ENCODE measurements at regions not wholly inside any gene's neighbourhood (a gene's known extent, or its start where the extent isn't known, plus 50 kb on each side); places are given as distances from the start of the nearest gene placed in this dataset.

DNA sequence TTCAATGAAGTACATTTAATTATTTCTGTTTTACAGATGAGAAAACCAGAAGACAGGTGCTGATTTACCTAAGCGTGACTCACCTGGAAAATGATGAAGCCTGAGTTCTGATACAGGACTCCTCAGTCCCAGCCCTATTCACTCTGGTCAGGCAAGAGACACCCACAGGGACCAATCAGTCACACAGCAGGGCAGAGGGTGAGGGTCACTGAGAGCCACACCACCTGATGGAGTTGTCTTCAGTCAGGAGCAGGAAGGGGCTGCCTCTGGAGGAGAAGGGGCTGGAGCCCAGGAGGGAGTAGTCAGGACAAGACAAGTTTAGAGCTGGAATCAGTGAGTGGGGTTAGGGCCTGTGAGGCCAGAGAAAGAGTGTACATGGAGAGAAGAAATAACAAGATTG is 251.2 kb upstream of the MOCS1 start (continued):
- no peak for TF ChIP-seq PRMT3 (CRISPR knock-in tag; IDR thresholded peaks at IDR 0.05; ENCODE audit: borderline replicate concordance, low read depth)
- no peak for TF ChIP-seq ZNF274 (CRISPR knock-in tag; IDR thresholded peaks at IDR 0.05)
- no peak for TF ChIP-seq ZFP37 (CRISPR knock-in tag; IDR thresholded peaks at IDR 0.05; ENCODE audit: borderline replicate concordance)
- TF ChIP-seq ZNF142 (CRISPR knock-in tag; IDR thresholded peaks at IDR 0.05), result no peak
- TF ChIP-seq ZBTB21 (CRISPR knock-in tag; IDR thresholded peaks at IDR 0.05), result no peak
- no peak for TF ChIP-seq NFE2L1 (CRISPR knock-in tag; IDR thresholded peaks at IDR 0.05; ENCODE audit: borderline replicate concordance)
- no peak for TF ChIP-seq POLR2AphosphoS2 (IDR thresholded peaks at IDR 0.05; ENCODE audit: low read depth, low read length)
- TF ChIP-seq, protein P1, sequence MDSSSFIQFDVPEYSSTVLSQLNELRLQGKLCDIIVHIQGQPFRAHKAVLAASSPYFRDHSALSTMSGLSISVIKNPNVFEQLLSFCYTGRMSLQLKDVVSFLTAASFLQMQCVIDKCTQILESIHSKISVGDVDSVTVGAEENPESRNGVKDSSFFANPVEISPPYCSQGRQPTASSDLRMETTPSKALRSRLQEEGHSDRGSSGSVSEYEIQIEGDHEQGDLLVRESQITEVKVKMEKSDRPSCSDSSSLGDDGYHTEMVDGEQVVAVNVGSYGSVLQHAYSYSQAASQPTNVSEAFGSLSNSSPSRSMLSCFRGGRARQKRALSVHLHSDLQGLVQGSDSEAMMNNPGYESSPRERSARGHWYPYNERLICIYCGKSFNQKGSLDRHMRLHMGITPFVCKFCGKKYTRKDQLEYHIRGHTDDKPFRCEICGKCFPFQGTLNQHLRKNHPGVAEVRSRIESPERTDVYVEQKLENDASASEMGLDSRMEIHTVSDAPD (CRISPR knock-in tag; IDR thresholded peaks at IDR 0.05), result no peak
